Omental fat pad (tissue), 3 donors: ENCODE measurements at regions not wholly inside any gene's neighbourhood (a gene's known extent, or its start where the extent isn't known, plus 50 kb on each side); places are given as distances from the start of the nearest gene placed in this dataset.

ENCODE experiments used
- ATAC-seq: fragments of 150-250 bp; one replicate; pipeline ENCODE4 v1.9.1; 2016; ENCODE audit warnings: mild to moderate bottlenecking, moderate library complexity; ENCODE audit not compliant: low FRiP score
- DNase-seq: peaks from one replicate; pipeline ENCODE4 v3.0.0-alpha.2; 2019; ENCODE audit warnings: low spot score
- TF ChIP-seq, protein P1 (sequence below), 3 donors: fragments of 450-650 bp; IDR thresholded peaks; one replicate each; pipeline ENCODE4 v1.5.1; 2016 to 2017; ENCODE audit warnings: antibody characterized with exemption in 3 of 3, mild to moderate bottlenecking in 3 of 3, moderate library complexity in 2 of 3

DNA sequence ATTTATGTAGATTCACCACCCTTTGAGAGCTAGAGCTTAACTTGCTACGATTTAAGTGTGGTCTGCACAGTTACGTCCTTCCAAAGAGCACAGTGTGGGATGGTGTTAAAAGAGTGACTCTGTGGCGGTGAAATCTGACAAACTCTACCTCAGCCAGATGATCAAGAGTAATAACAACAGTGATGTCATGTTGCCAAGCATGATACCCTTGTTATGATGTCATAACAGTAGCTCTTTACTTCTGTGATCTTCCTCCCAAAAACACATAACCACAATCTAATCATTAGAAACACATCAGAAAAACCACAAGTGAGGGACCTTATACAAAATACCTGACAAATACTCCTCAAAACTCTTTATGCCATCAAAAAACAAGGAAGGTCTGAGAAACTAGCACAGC lies 649.3 kb downstream of the POM121L12 start:
- ATAC-seq, result no peak

DNA sequence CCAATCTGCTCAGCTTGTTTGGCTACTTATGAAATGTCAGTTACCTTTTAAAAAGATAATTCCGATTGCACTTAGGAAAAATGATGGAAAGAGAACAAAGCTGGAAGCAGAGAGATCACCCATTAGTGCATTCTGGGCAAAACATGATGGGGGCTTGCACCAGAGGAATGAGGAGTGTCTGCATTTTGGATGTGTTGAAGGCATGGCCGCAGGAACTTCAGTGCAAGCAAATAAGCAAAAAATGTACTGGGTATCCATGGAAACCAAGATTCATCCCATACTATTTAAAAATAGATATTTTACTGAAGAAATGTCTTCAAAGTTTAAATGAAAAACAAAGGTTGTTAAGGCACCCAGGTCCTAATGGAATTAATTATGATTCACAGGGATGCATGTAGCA lies 655.0 kb downstream of the POM121L12 start:
- ATAC-seq (no peak), DNase-seq (no peak)
- TF ChIP-seq, protein P1, sequence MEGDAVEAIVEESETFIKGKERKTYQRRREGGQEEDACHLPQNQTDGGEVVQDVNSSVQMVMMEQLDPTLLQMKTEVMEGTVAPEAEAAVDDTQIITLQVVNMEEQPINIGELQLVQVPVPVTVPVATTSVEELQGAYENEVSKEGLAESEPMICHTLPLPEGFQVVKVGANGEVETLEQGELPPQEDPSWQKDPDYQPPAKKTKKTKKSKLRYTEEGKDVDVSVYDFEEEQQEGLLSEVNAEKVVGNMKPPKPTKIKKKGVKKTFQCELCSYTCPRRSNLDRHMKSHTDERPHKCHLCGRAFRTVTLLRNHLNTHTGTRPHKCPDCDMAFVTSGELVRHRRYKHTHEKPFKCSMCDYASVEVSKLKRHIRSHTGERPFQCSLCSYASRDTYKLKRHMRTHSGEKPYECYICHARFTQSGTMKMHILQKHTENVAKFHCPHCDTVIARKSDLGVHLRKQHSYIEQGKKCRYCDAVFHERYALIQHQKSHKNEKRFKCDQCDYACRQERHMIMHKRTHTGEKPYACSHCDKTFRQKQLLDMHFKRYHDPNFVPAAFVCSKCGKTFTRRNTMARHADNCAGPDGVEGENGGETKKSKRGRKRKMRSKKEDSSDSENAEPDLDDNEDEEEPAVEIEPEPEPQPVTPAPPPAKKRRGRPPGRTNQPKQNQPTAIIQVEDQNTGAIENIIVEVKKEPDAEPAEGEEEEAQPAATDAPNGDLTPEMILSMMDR (IDR thresholded peaks at IDR 0.05), result no peak

More for the DNA sequence above, 649.3 kb downstream of the POM121L12 start:
- DNase-seq, result no peak
- TF ChIP-seq, protein P1 (IDR thresholded peaks at IDR 0.05), result no peak

DNA sequence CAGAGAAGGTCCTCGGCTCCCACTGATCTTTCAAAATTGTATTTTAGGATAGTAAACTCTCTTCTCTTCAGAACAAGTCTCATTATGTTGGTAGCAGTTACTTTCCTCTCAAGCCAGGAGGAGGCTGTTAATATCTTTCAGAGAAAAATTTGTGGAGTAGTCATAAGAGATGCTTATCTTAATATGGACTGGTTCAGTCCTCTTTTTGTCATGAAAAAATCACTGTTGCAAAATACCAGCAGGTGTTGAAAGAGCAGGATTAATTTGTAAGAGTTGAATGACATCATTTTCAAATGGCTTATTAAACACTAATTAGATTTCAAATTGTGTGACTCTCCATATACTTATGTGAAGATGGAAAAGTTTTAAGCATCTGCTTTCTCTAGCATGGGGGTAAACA lies 662.5 kb downstream of the POM121L12 start:
- TF ChIP-seq, protein P1 (IDR thresholded peaks at IDR 0.05), result no peak
- no peak for DNase-seq
- ATAC-seq, result no peak

DNA sequence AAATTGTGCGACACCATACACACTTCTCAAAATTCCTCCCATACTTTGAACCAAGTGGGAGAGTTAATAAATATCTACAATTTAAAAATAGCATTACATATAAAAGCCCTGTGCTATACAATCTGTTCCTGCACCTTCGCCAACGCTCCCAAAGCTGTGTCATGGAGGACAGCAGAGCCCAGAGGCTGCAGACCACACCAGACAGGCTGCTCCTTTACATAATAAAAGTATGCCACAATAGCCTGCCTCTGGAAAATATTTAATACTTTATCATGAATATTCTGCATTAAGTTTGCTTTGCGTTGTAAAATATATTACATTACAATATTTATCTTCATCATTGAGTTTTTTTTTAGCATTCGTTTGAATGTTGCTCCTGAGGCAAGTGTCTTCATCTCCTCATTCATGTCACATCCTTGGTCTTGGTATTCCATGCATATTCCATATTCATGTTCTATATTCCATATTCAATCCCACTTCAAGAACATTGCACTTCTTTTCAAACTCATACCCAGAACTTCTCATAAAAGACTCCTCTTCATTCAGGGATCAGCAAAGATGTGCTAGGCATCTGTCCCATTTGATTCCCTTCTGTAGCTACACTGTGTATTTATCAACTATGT lies 663.9 kb downstream of the POM121L12 start:
- ATAC-seq (no peak), DNase-seq (no peak)
- TF ChIP-seq, protein P1 (IDR thresholded peaks at IDR 0.05), result no peak

DNA sequence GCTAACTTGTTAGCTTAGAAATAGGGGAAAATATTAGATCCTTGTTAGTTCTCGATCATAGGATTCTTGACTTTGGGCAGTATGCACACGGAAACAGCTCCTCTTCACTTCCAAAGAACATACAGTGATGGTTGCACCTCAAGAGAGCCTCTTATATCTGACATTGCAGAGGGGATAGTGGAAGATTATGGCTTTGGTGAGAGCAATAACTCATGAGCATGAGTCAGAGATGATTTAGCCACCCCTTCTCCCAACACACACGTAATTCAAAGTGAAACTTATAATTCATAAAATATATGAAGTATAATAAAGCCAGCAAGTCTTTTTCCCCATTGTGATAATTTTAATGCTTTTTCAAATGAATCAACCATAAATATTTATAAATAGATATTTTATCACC lies 683.7 kb downstream of the POM121L12 start:
- DNase-seq (no peak), ATAC-seq (no peak)
- TF ChIP-seq, protein P1 (IDR thresholded peaks at IDR 0.05), result no peak

DNA sequence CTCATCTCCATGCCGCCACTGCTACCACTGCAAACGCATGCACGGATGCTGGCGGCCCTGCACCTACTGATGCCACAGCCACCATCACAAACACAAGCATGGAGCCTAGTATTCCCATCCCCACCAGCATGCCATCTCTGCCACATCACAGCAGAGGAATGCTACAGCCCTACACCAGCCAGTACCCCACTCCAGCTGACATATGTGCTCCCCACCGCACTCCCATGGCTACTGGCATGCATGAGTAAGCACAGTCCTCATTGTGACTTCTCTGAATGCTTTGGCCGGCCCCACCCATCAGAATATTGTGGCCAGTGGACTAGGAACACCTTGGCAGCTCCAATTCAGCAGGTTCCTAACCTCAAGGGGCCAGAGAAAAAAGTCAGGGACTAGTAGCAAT lies 705.5 kb downstream of the POM121L12 start:
- DNase-seq, result no peak
- ATAC-seq, result no peak
- TF ChIP-seq, protein P1 (IDR thresholded peaks at IDR 0.05), result no peak

DNA sequence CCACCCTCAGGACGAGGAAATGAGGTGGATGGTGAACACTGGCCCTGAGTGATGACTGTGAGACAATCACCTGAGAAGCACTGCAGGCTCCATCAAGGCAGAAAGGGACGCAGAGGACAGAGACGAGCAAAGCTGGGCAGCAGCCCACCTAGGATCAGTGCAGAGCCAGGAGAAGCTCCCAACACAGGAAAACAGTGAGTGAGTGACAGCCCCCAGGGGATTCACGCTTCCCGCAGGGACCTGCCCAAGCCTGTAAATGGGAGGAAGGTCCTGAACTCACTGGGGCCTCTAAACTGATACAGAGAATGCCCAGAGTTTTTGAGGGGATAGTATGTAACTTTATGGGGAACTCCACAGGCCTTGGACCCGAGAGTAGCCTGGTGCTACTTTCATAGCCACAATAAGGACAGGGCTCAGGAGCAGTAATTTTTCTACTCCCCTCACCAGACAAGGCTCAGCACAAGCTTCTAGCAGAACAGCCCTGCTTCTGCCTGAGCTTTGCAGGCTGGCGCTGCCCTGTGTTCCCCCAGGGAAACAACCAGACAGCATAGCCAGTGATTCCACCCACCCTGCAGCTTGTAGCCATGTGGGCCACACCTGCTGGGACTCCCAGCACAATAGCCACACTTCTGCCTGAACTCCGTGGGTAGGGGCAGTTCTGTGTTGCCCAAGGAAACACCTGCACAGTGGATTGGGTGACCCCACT lies 708.4 kb downstream of the POM121L12 start:
- TF ChIP-seq, protein P1 (IDR thresholded peaks at IDR 0.05), result no peak
- DNase-seq (no peak), ATAC-seq (no peak)
